HG03139 (cell line): ENCODE measurements at regions not wholly inside any gene's neighbourhood (a gene's known extent, or its start where the extent isn't known, plus 50 kb on each side); places are given as distances from the start of the nearest gene placed in this dataset.

Source experiments
- ATAC-seq: cut with Tn5 transposase; IDR thresholded peaks from one replicate; pipeline ENCODE4 v1.9.1; 2021; ENCODE audit not compliant: unreplicated experiment

- no peak for ATAC-seq
Observed at GRCh38 chr5:74109344-74109743, 483.3 kb downstream of the ARHGEF28 start.

GRCh38 chr5:74107899-74108298 lies 481.9 kb downstream of the ARHGEF28 start:
- no peak for ATAC-seq

- no peak for ATAC-seq
Observed at GRCh38 chr5:74105126-74105780, 479.3 kb downstream of the ARHGEF28 start.

- no peak for ATAC-seq
Observed at GRCh38 chr5:74103131-74104023, 477.4 kb downstream of the ARHGEF28 start.

GRCh38 chr5:74100268-74100665 lies 474.3 kb downstream of the ARHGEF28 start:
- ATAC-seq, result no peak

GRCh38 chr5:74099538-74100267 lies 473.7 kb downstream of the ARHGEF28 start:
- no peak for ATAC-seq

GRCh38 chr5:74098941-74099340 lies 472.9 kb downstream of the ARHGEF28 start:
- no peak for ATAC-seq

GRCh38 chr5:74098456-74098855 lies 472.5 kb downstream of the ARHGEF28 start:
- ATAC-seq, result no peak

- no peak for ATAC-seq
Observed at GRCh38 chr5:74096325-74096724, 470.3 kb downstream of the ARHGEF28 start.

- ATAC-seq, result no peak
Observed at GRCh38 chr5:74095871-74096270, 469.9 kb downstream of the ARHGEF28 start.

- no peak for ATAC-seq
Observed at GRCh38 chr5:74094782-74095108, 468.7 kb downstream of the ARHGEF28 start.

- no peak for ATAC-seq
Observed at GRCh38 chr5:74094096-74094781, 468.2 kb downstream of the ARHGEF28 start.

GRCh38 chr5:74093561-74093960 lies 467.6 kb downstream of the ARHGEF28 start:
- no peak for ATAC-seq

- no peak for ATAC-seq
Observed at GRCh38 chr5:74092766-74093165, 466.8 kb downstream of the ARHGEF28 start.

- no peak for ATAC-seq
Observed at GRCh38 chr5:74085782-74086181, 459.8 kb downstream of the ARHGEF28 start.

GRCh38 chr5:74085186-74085585 lies 459.2 kb downstream of the ARHGEF28 start:
- no peak for ATAC-seq

GRCh38 chr5:74083096-74083791 lies 457.2 kb downstream of the ARHGEF28 start:
- ATAC-seq, result no peak

GRCh38 chr5:74082512-74083055 lies 456.6 kb downstream of the ARHGEF28 start:
- ATAC-seq, result no peak

- ATAC-seq, result no peak
Observed at GRCh38 chr5:74081126-74081525, 455.1 kb downstream of the ARHGEF28 start.

GRCh38 chr5:74079971-74080556 lies 454.1 kb downstream of the ARHGEF28 start:
- no peak for ATAC-seq
